Stomach (tissue), 4 donors: ENCODE measurements at regions not wholly inside any gene's neighbourhood (a gene's known extent, or its start where the extent isn't known, plus 50 kb on each side); places are given as distances from the start of the nearest gene placed in this dataset.

Experiments used
- EP300 ChIP-seq: sonication (generic); formaldehyde crosslinking; IDR thresholded peaks from one replicate; pipeline ENCODE4 v1.6.1; 2017; ENCODE audit warnings: antibody characterized with exemption
- POLR2A ChIP-seq, 4 donors: fragments of 450-650 bp; IDR thresholded peaks; one replicate each; pipeline ENCODE4 v1.6.1; 2016; ENCODE audit warnings: antibody characterized with exemption in 4 of 4, control low read depth in 2 of 4, mild to moderate bottlenecking in 1 of 4, moderate library complexity in 1 of 4
- POLR2AphosphoS5 ChIP-seq, 3 donors: sonication (generic); formaldehyde crosslinking; IDR thresholded peaks; one replicate each; pipeline ENCODE4 v1.6.1; 2016; ENCODE audit warnings: antibody characterized with exemption in 3 of 3
- TF ChIP-seq, protein P1 (sequence below), 7 experiments: fragments of 450-650 bp in 4 of 7; fragments of 200-600 bp in 3 of 7; sonication (generic) in 3 of 7; IDR thresholded peaks; one replicate each; pipeline ENCODE4 v1.5.1; 2016 to 2019; ENCODE audit warnings: antibody characterized with exemption in 7 of 7, control low read depth in 2 of 7, mild to moderate bottlenecking in 1 of 7

DNA sequence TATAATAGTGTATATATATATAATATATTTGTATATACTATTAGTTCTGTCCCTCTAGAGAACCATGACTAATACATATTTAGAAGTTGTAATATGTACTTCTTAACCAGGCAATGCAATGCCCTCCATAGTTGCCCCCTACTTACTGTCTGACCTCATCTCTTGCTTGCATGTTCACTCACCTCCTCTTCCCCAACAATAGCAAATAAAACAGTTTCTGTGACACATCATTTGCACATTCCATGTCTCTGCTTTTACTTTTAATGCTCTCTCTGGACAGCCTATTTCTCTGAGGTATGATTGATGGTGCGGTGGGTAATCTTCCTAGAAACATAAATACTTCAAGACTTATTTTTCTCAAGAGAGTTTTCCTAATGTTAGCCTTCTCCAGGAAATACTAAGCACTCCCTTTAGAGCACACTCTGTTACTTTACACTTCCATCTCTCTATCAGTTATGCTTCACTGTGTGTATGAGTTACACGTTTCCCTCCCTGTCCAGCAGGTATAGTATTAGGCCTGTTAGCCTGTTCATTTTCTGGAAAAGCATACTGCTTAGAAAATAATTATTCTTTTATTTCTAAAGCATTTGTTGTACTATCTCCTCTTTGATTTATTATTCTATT is 295.6 kb upstream of the LRATD1 start:
- TF ChIP-seq POLR2A (IDR thresholded peaks at IDR 0.05) (no peak), EP300 (no peak), POLR2AphosphoS5 (IDR thresholded peaks at IDR 0.05) (no peak)
- TF ChIP-seq, protein P1, sequence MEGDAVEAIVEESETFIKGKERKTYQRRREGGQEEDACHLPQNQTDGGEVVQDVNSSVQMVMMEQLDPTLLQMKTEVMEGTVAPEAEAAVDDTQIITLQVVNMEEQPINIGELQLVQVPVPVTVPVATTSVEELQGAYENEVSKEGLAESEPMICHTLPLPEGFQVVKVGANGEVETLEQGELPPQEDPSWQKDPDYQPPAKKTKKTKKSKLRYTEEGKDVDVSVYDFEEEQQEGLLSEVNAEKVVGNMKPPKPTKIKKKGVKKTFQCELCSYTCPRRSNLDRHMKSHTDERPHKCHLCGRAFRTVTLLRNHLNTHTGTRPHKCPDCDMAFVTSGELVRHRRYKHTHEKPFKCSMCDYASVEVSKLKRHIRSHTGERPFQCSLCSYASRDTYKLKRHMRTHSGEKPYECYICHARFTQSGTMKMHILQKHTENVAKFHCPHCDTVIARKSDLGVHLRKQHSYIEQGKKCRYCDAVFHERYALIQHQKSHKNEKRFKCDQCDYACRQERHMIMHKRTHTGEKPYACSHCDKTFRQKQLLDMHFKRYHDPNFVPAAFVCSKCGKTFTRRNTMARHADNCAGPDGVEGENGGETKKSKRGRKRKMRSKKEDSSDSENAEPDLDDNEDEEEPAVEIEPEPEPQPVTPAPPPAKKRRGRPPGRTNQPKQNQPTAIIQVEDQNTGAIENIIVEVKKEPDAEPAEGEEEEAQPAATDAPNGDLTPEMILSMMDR (IDR thresholded peaks at IDR 0.05): no peak
